HepG2 (cell line): ENCODE measurements at regions not wholly inside any gene's neighbourhood (a gene's known extent, or its start where the extent isn't known, plus 50 kb on each side); places are given as distances from the start of the nearest gene placed in this dataset.

Source experiments
- ATAC-seq: fragments of 200-7000 bp; cut with Tn5 transposase; 3 replicates; pipeline ENCODE4 v1.9.1; 2020; ENCODE audit warnings: mild to moderate bottlenecking, moderate library complexity
- BruUV-seq: library from RNA; stranded (reverse); fragments of 400-500 nt; replicated peaks from 2 replicates; lab custom pipeline; 2021; lab: Mats Ljungman, UMichigan
- CTCF ChIA-PET: fragments of 300-600 bp; formaldehyde crosslinking; extraction: SDS; loops from one replicate; lab custom pipeline; 2021; ENCODE audit warnings: low total read pairs, inconsistent platforms, low intra/inter-chr PET ratio; lab: Yijun Ruan, JAX
- POLR2A ChIA-PET: fragments of 350-600 bp; sonication (Branson Sonifier 250); formaldehyde crosslinking; loops from one replicate; lab custom pipeline; 2020; ENCODE audit warnings: antibody characterized with exemption, inconsistent platforms; lab: Yijun Ruan, JAX
- DNase-seq: peaks from one replicate; pipeline ENCODE4 v3.0.0-alpha.2; 2015; ENCODE audit warnings: low spot score
- FAIRE-seq: peaks from 3 replicates; lab custom pipeline; 2011; peaks lifted over from hg19 to GRCh38; lab: Jason Lieb, UNC
- H2AFZ ChIP-seq: one replicate; pipeline ENCODE4 v1.6.1; 2011; ENCODE audit warnings: low read length, inconsistent platforms
- H3K27ac ChIP-seq: fragments of 300-600 bp; 3 replicates; pipeline ENCODE4 v1.8.0; 2011; ENCODE audit warnings: mixed run types, mild to moderate bottlenecking, mixed read lengths, low read length, inconsistent platforms; ENCODE audit not compliant: insufficient read depth; ENCODE audit errors: extremely low read length
- H3K27me3 ChIP-seq, 2 experiments: fragments of 200-600 bp in 1 of 2; 2 replicates in 1 of 2; 3 replicates in 1 of 2; pipeline versions ENCODE4 v1.6.0 to v1.8.0; 2011; ENCODE audit warnings: low read length in 2 of 2, mild to moderate bottlenecking in 2 of 2, moderate library complexity in 2 of 2, inconsistent platforms in 1 of 2; ENCODE audit not compliant: insufficient read depth in 2 of 2, control insufficient read depth in 1 of 2
- H3K36me3 ChIP-seq, 2 experiments: fragments of 200-600 bp in 1 of 2; replicated peaks in 1 of 2; 2 replicates in 1 of 2; 3 replicates in 1 of 2; pipeline versions ENCODE4 v1.5.1 to v1.8.0; 2011; ENCODE audit warnings: low read length in 2 of 2, inconsistent platforms in 1 of 2; ENCODE audit not compliant: insufficient read depth in 2 of 2, control insufficient read depth in 1 of 2
- H3K4me1 ChIP-seq: 2 replicates; pipeline ENCODE4 v1.5.1; 2012; ENCODE audit warnings: low read length, inconsistent platforms; ENCODE audit not compliant: insufficient read depth
- H3K4me2 ChIP-seq: 2 replicates; pipeline ENCODE4 v1.6.0; 2011; ENCODE audit warnings: low read depth, low read length, inconsistent platforms
- H3K4me3 ChIP-seq, 3 experiments: fragments of 200-600 bp in 1 of 3; sonication (generic), shearing (Covaris generic) in 1 of 3; replicated peaks in 1 of 3; 2 replicates each; pipeline ENCODE4 v1.5.1; 2011 to 2016; ENCODE audit warnings: low read length in 3 of 3, inconsistent platforms in 2 of 3, low read depth in 2 of 3, mild to moderate bottlenecking in 2 of 3, control low read depth in 1 of 3, mixed read lengths in 1 of 3; ENCODE audit not compliant: insufficient read depth in 1 of 3
- H3K79me2 ChIP-seq: one replicate; pipeline ENCODE4 v1.6.1; 2011; ENCODE audit warnings: low read length, inconsistent platforms; ENCODE audit not compliant: insufficient read depth
- H3K9ac ChIP-seq: 2 replicates; pipeline ENCODE4 v1.6.0; 2011; ENCODE audit warnings: mild to moderate bottlenecking, low read depth, low read length, inconsistent platforms; ENCODE audit not compliant: insufficient read depth
- H3K9me3 ChIP-seq: 2 replicates; pipeline ENCODE4 v1.5.1; 2012; ENCODE audit warnings: mild to moderate bottlenecking, low read length
- H4K20me1 ChIP-seq: 2 replicates; pipeline ENCODE4 v1.6.0; 2011; ENCODE audit warnings: inconsistent platforms, mild to moderate bottlenecking, low read length, moderate library complexity; ENCODE audit not compliant: insufficient read depth
- CCDC6 ChIP-seq: sonication (generic); formaldehyde crosslinking; IDR thresholded peaks from 2 replicates; pipeline ENCODE4 v1.8.1; 2022; ENCODE audit warnings: mild to moderate bottlenecking, missing genetic modification reagents, moderate library complexity
- ERF ChIP-seq: IDR thresholded peaks from 2 replicates; pipeline ENCODE4 v1.6.1; 2018; ENCODE audit warnings: missing biosample characterization, missing genetic modification reagents
- GATAD2A ChIP-seq: IDR thresholded peaks from 2 replicates; pipeline ENCODE4 v1.6.1; 2016
- HMGA1 ChIP-seq: sonication (generic); formaldehyde crosslinking; conservative IDR thresholded peaks from 2 replicates; pipeline ENCODE4 v1.4.0; 2020; ENCODE audit warnings: missing genetic modification reagents
- KLF11 ChIP-seq: IDR thresholded peaks from 2 replicates; pipeline ENCODE4 v1.6.1; 2016; ENCODE audit warnings: missing compliant biosample characterization
- MED13 ChIP-seq: sonication (generic); formaldehyde crosslinking; IDR thresholded peaks from 2 replicates; pipeline ENCODE4 v1.5.0; 2020; ENCODE audit warnings: missing genetic modification reagents
- NRL ChIP-seq: sonication (generic); formaldehyde crosslinking; IDR thresholded peaks from 2 replicates; pipeline ENCODE4 v1.5.0; 2020; ENCODE audit warnings: missing genetic modification reagents, mild to moderate bottlenecking, moderate library complexity, borderline replicate concordance
- ZNF326 ChIP-seq: sonication (generic); formaldehyde crosslinking; IDR thresholded peaks from 2 replicates; pipeline ENCODE4 v1.4.0; 2020; ENCODE audit warnings: missing genetic modification reagents, borderline replicate concordance
- ZNF335 ChIP-seq: sonication (generic); formaldehyde crosslinking; IDR thresholded peaks from 2 replicates; pipeline ENCODE4 v1.4.0; 2020; ENCODE audit warnings: missing genetic modification reagents
- ZNF367 ChIP-seq: sonication (generic); formaldehyde crosslinking; IDR thresholded peaks from 2 replicates; pipeline ENCODE4 v1.4.0; 2020; ENCODE audit warnings: missing genetic modification reagents, borderline replicate concordance
- ZNF510 ChIP-seq: sonication (generic); formaldehyde crosslinking; IDR thresholded peaks from 2 replicates; pipeline ENCODE4 v1.4.0; 2020; ENCODE audit warnings: low read depth, mild to moderate bottlenecking, missing genetic modification reagents
- ZNF547 ChIP-seq: sonication (generic); formaldehyde crosslinking; IDR thresholded peaks from 2 replicates; pipeline ENCODE4 v1.5.1; 2020; ENCODE audit warnings: mild to moderate bottlenecking, missing genetic modification reagents
- ZNF605 ChIP-seq: sonication (generic); formaldehyde crosslinking; IDR thresholded peaks from 2 replicates; pipeline ENCODE4 v1.8.0; 2022; ENCODE audit warnings: mild to moderate bottlenecking, missing genetic modification reagents
- ZNF713 ChIP-seq: sonication (generic); formaldehyde crosslinking; IDR thresholded peaks from 2 replicates; pipeline ENCODE4 v1.4.0; 2020; ENCODE audit warnings: mild to moderate bottlenecking, missing genetic modification reagents
- WGBS: methylation state at CpG from one replicate; pipeline ENCODE4 v1.1.6; 2017; ENCODE audit warnings: low lambda C conversion rate; 5-methylcytosine and 5-hydroxymethylcytosine counted together
- in situ Hi-C: cut with HindIII; loops from 2 replicates; pipeline ENCODE4 v1.10.0; 2017; ENCODE audit warnings: low pct_unique_long_range_greater_than_20kb; ENCODE audit not compliant: extremely low pct_ligation_motif_present
- intact Hi-C: fragments of 100-400 bp; cut with micrococcal nuclease; formaldehyde crosslinking; loops from one replicate; pipeline ENCODE4 v1.10.0; 2022; ENCODE audit not compliant: unreplicated experiment
- TF ChIP-seq, protein P1 (sequence below): sonication (generic); formaldehyde crosslinking; IDR thresholded peaks from 2 replicates; pipeline ENCODE4 v1.4.0; 2020; ENCODE audit warnings: missing genetic modification reagents
- TF ChIP-seq, protein P2 (sequence below): sonication (generic); formaldehyde crosslinking; IDR thresholded peaks from 2 replicates; pipeline ENCODE4 v1.5.0; 2020; ENCODE audit warnings: missing genetic modification reagents

DNA sequence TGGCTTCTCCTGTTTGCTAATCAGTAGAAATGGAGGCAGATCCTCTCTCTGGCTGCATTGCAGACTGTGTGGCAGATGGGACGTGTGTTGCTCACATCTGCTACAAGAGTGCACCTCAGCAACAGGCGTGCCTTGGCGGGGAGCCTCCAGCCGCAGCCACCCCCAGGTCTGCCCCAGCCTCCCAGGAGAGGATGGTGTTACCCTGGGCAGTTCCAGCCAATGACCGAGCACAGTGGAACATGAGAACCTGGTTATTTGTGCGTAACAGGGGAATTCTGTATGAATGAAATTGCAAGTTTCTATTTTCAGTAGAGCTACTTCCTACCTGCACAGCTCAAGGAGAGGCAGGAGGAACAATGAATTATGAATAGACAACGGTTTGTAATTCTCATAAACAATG is 130.6 kb upstream of the CBLN2 start:
- no peak for DNase-seq

More for the DNA sequence above, 130.6 kb upstream of the CBLN2 start:
- H3K27me3 ChIP-seq, result peaks cover 1 to 7% of the 10 kb centered on the region in 2 experiments; a peak in 1 of 5 replicates
- TF ChIP-seq, protein P1, sequence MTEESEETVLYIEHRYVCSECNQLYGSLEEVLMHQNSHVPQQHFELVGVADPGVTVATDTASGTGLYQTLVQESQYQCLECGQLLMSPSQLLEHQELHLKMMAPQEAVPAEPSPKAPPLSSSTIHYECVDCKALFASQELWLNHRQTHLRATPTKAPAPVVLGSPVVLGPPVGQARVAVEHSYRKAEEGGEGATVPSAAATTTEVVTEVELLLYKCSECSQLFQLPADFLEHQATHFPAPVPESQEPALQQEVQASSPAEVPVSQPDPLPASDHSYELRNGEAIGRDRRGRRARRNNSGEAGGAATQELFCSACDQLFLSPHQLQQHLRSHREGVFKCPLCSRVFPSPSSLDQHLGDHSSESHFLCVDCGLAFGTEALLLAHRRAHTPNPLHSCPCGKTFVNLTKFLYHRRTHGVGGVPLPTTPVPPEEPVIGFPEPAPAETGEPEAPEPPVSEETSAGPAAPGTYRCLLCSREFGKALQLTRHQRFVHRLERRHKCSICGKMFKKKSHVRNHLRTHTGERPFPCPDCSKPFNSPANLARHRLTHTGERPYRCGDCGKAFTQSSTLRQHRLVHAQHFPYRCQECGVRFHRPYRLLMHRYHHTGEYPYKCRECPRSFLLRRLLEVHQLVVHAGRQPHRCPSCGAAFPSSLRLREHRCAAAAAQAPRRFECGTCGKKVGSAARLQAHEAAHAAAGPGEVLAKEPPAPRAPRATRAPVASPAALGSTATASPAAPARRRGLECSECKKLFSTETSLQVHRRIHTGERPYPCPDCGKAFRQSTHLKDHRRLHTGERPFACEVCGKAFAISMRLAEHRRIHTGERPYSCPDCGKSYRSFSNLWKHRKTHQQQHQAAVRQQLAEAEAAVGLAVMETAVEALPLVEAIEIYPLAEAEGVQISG (CRISPR knock-in tag), result no peak
- TF ChIP-seq KLF11, result no peak
- no peak for TF ChIP-seq ERF (CRISPR knock-in tag)
- TF ChIP-seq ZNF326, result no peak
- TF ChIP-seq ZNF335 (CRISPR knock-in tag), result no peak
- no peak for TF ChIP-seq HMGA1 (CRISPR knock-in tag)
- no peak for TF ChIP-seq CCDC6 (CRISPR knock-in tag)
- no peak for TF ChIP-seq GATAD2A (CRISPR knock-in tag)
- TF ChIP-seq ZNF547 (CRISPR knock-in tag), result no peak
- no peak for TF ChIP-seq ZNF713 (CRISPR knock-in tag)
- no peak for TF ChIP-seq NRL (CRISPR knock-in tag)
- TF ChIP-seq ZNF605 (CRISPR knock-in tag), result no peak
- no peak for TF ChIP-seq MED13 (CRISPR knock-in tag)
- no peak for TF ChIP-seq ZNF367 (CRISPR knock-in tag)
- TF ChIP-seq, protein P2, sequence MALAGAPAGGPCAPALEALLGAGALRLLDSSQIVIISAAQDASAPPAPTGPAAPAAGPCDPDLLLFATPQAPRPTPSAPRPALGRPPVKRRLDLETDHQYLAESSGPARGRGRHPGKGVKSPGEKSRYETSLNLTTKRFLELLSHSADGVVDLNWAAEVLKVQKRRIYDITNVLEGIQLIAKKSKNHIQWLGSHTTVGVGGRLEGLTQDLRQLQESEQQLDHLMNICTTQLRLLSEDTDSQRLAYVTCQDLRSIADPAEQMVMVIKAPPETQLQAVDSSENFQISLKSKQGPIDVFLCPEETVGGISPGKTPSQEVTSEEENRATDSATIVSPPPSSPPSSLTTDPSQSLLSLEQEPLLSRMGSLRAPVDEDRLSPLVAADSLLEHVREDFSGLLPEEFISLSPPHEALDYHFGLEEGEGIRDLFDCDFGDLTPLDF (CRISPR knock-in tag), result no peak
- no peak for TF ChIP-seq ZNF510 (CRISPR knock-in tag)
- no peak overlapping the region for H3K27ac ChIP-seq
- no peaks in the 10 kb centered on the region for H3K4me1 ChIP-seq
- H3K9me3 ChIP-seq, result no peaks in the 10 kb centered on the region
- no peaks in the 10 kb centered on the region for H3K79me2 ChIP-seq
- no peak for FAIRE-seq
- no peaks in the 10 kb centered on the region for H3K36me3 ChIP-seq
- no TSS peak for BruUV-seq
- H2AFZ ChIP-seq, result no peak overlapping the region
- ChIA-PET CTCF (no interaction called here), POLR2A (no interaction called here)
- WGBS, result 0% methylated on average over 3 of the region's 7 CpGs
- intact Hi-C loops, result loop anchor here (5.0 kb wide), 1 partner anchor 1892 kb away; no protein-coding TSS in a partner anchor
- no peak for ATAC-seq
- no peaks in the 10 kb centered on the region for H4K20me1 ChIP-seq
- in situ Hi-C loops, result no loop called here
- no peak overlapping the region for H3K9ac ChIP-seq
- no peak overlapping the region for H3K4me3 ChIP-seq
- no peak overlapping the region for H3K4me2 ChIP-seq
